ENCODE measurements at regions not wholly inside any gene's neighbourhood (a gene's known extent, or its start where the extent isn't known, plus 50 kb on each side); places are given as distances from the start of the nearest gene placed in this dataset.

DNA sequence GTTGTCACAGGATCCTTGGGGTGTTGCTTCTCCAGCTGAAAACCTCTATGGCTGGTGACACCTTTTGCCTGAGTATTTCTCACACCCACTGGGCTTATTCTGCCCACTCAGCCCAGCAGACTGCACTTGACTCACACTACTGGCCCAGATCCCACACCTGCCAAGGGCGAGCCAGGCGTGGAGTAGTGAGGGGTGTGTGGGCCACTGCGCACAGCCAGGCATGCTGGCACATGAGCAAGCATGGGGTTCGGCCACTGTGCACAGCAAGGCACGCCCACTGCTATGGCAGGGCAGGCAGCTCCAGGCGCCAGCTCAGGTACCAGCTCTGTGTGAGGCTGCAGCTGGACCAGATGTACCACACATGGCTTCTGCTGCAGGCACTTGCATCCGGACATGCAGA, 116.5 kb upstream of the MTNR1B start:
- no peak for DNase-seq (ENCODE audit: low spot score)
- TF ChIP-seq, protein P1, sequence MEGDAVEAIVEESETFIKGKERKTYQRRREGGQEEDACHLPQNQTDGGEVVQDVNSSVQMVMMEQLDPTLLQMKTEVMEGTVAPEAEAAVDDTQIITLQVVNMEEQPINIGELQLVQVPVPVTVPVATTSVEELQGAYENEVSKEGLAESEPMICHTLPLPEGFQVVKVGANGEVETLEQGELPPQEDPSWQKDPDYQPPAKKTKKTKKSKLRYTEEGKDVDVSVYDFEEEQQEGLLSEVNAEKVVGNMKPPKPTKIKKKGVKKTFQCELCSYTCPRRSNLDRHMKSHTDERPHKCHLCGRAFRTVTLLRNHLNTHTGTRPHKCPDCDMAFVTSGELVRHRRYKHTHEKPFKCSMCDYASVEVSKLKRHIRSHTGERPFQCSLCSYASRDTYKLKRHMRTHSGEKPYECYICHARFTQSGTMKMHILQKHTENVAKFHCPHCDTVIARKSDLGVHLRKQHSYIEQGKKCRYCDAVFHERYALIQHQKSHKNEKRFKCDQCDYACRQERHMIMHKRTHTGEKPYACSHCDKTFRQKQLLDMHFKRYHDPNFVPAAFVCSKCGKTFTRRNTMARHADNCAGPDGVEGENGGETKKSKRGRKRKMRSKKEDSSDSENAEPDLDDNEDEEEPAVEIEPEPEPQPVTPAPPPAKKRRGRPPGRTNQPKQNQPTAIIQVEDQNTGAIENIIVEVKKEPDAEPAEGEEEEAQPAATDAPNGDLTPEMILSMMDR (IDR thresholded peaks at IDR 0.05; ENCODE audit: extremely low read depth, missing control alignments), result no peak

DNA sequence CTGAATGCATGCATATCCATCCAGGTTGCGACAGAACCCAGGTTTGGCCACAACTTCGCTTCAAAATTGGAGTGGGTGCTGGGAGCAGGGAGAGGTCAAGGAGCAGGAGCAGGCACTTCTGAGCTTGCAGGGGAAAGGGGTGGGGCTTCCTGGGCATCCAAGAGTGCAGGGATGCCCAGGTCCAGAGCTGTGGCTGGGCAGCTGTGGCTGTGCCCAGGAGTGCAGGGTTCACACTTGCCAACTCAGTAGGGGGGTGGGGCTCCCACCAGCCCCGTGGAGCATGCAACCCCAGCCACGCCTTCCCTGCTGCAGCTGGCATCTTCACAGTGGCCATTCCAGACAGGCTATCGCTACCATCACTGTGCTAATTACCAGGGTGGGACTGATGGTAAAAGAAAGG, 115.3 kb upstream of the MTNR1B start:
- no peak for DNase-seq (ENCODE audit: low spot score)
- TF ChIP-seq, protein P1 (IDR thresholded peaks at IDR 0.05; ENCODE audit: extremely low read depth, missing control alignments), result no peak

DNA sequence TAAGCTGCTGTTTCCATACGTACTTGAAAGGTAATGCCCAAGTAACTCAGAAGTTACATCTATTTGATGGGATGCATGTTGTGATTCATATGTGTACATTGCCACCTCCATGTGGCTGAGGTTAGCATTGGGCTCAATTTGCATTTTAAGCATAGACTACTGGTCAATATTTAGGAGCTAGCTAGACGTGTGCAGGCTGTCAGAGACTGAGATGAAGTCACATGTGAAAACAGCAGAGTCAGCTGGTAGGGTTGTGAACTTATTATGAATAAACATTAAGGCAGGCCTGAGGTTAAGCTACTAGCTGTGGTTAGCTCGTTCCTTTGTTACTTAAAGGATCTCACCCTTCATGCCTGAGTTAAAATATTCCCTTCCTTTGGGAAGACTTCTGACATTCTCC, 114.5 kb upstream of the MTNR1B start:
- TF ChIP-seq, protein P1 (IDR thresholded peaks at IDR 0.05; ENCODE audit: extremely low read depth, missing control alignments), result no peak
- no peak for DNase-seq (ENCODE audit: low spot score)

DNA sequence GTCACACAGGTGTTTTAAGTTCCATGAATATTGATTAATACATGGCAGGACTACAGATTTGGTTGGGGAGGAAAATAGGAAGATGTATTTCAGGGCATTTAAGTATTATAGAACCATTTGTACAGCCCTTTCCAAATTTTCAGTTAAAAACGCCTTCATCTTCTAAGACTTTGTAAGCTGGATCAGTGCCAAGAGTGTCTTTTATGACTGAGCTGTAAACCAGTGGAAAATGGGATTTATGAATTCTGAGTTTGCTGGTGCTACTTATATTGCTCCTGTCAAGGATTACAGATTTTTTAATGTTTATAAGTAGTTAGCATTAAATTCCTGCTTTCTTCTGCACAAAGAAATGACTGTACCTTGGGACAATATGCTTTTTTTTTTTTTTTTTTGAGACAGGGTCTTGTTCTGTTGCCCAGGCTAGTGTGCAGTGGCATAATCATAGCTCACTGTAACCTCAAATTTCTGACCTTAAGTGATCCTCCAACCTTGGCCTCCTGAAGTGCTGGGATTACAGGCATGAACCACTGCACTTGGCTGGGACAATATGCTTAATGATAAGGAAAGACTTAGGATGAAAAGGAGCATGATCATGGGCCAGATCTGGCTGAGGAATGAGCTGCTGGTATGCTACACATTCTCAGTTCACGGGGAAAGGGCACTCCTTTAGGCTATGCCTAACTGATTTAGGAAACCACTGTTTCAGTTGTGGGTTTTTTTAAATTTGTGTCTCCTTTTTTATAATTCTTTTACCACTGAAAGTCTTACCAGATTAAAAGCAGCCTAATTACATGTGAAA, 113.6 kb upstream of the MTNR1B start:
- TF ChIP-seq, protein P1 (IDR thresholded peaks at IDR 0.05; ENCODE audit: extremely low read depth, missing control alignments), result no peak

DNA sequence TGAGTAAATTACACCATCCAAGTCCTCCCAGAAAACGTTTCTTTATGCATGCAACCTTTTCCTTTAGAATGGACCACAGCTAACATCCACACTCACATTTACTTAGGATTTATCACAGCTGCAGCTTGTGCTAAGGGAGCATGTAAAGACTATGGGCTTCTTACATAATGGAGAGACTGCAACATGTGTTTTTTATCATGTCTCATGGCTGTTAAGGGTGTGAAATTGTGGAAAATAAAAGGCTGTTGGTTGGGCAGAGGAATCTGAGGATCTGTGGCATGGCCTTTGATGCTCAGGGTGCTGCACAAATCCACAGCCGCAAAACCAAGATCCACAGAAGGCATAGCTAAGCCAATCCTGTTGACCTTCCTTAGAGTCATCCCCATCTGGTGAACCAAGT, 112.0 kb upstream of the MTNR1B start:
- no peak for DNase-seq (ENCODE audit: low spot score)
- TF ChIP-seq, protein P1 (IDR thresholded peaks at IDR 0.05; ENCODE audit: extremely low read depth, missing control alignments), result no peak

More for the DNA sequence above, 113.6 kb upstream of the MTNR1B start:
- DNase-seq (ENCODE audit: low spot score), result no peak

DNA sequence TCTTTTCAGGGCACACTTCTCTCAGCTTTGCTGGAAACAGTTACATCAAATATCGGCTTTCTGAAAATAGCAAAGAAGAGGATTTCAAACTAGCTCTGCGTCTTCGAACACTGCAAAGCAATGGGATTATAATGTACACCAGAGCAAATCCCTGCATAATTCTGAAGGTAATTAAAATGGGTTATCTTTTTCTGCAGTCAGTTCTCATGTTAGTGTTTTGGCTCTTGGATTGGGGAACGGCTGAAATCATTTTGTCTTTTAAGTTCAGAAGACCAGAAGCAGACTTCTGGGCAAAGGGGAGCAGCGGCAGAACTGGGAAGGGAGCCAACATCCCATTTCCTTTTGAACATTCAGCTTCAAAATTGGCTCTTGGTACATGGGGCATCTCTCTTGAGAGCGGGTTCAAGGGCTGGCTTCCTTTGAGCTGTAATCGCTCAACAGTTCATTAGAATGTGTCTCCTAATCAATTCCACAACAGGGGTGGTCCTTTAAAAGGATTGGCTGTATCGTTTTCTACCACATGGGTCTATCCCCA, 110.2 kb upstream of the MTNR1B start:
- TF ChIP-seq, protein P1 (IDR thresholded peaks at IDR 0.05; ENCODE audit: extremely low read depth, missing control alignments), result no peak
- DNase-seq (ENCODE audit: low spot score), result no peak

DNA sequence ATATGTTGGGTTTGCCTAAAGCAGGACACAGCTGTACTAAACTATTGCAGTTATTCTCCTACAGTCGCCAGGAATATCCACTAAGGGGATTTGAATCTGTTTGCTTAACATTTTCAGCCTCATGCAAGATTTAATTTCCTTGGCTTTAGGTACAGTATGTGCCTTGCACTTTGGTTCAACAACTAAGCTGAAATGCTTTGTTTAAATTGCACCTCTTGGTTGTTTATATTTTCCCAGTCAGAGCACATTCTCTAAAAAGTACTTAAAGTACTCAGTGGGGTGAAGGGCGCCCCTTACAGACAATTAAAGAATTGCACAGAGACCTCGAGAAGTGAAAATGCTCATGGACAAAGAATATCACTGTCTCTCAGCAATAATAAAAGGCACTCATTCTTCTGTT, 107.8 kb upstream of the MTNR1B start:
- TF ChIP-seq, protein P1 (IDR thresholded peaks at IDR 0.05; ENCODE audit: extremely low read depth, missing control alignments), result no peak
- no peak for DNase-seq (ENCODE audit: low spot score)
